Adrenal gland (tissue), 9 donors: ENCODE measurements at regions not wholly inside any gene's neighbourhood (a gene's known extent, or its start where the extent isn't known, plus 50 kb on each side); places are given as distances from the start of the nearest gene placed in this dataset.

Experiments
- DNase-seq, 7 donors: peaks; one replicate each; pipeline ENCODE4 v3.0.0-alpha.2; 2019 to 2020
- H3K27ac ChIP-seq, 5 donors: fragments of 200-600 bp; sonication (generic) in 4 of 5; 1 replicate in 3 of 5; 2 replicates in 2 of 5; pipeline versions ENCODE4 v1.5.1 to v1.8.0; 2016 to 2020; ENCODE audit warnings: mild to moderate bottlenecking in 1 of 5
- H3K27me3 ChIP-seq: fragments of 200-600 bp; 2 replicates; pipeline ENCODE4 v1.8.0; 2021
- H3K36me3 ChIP-seq, 2 donors: fragments of 200-600 bp; replicated peaks in 1 of 2; 1 replicate in 1 of 2; 2 replicates in 1 of 2; pipeline versions ENCODE4 v1.5.1 to v1.8.0; 2018 to 2022
- H3K4me1 ChIP-seq, 2 donors: fragments of 200-600 bp; replicated peaks in 1 of 2; 1 replicate in 1 of 2; 2 replicates in 1 of 2; pipeline versions ENCODE4 v1.5.1 to v1.8.0; 2018 to 2021
- H3K4me3 ChIP-seq, 4 donors: fragments of 200-600 bp; sonication (generic) in 3 of 4; one replicate each; pipeline ENCODE4 v1.5.1; 2016 to 2018
- H3K9me3 ChIP-seq, 3 donors: fragments of 200-600 bp; sonication (generic) in 1 of 3; replicated peaks in 1 of 3; 1 replicate in 2 of 3; 2 replicates in 1 of 3; pipeline versions ENCODE4 v1.5.1 to v1.8.0; 2016 to 2021
- CTCF ChIP-seq, 6 experiments: fragments of 450-650 bp in 4 of 6; fragments of 200-600 bp in 2 of 6; sonication (generic) in 1 of 6; IDR thresholded peaks; 1 replicate in 5 of 6; 2 replicates in 1 of 6; pipeline versions ENCODE4 v1.5.1 to v1.8.0; 2016 to 2021; ENCODE audit warnings: antibody characterized with exemption in 6 of 6, mild to moderate bottlenecking in 2 of 6, moderate library complexity in 1 of 6
- POLR2A ChIP-seq, 2 donors: fragments of 450-650 bp; IDR thresholded peaks; one replicate each; pipeline ENCODE4 v1.6.1; 2017; ENCODE audit warnings: antibody characterized with exemption in 2 of 2, mild to moderate bottlenecking in 2 of 2, moderate library complexity in 1 of 2
- WGBS, 4 donors: extraction: QIAGEN DNeasy Blood & Tissue Kit in 2 of 4; methylation state at CpG; one replicate each; pipeline versions ENCODE4 v1.1.5 to v1.1.7; 2013 to 2017; 5-methylcytosine and 5-hydroxymethylcytosine counted together
- intact Hi-C, 2 donors: fragments of 100-400 bp; cut with DNase I; formaldehyde crosslinking; loops; one replicate each; pipeline versions ENCODE4 v1.14.1 to v1.15.0; 2022 to 2023
- donor health status: healthy with polysubstance abuse.
- donor health status: Bipolar disorder and iron deficiency.
- donor health status: DM: yes; HTN: yes; CAD: no.
- donor health status: DM: no; HTN: no; CAD: no.
- donor health status: DM: no; HTN: no; CAD: no.

DNA sequence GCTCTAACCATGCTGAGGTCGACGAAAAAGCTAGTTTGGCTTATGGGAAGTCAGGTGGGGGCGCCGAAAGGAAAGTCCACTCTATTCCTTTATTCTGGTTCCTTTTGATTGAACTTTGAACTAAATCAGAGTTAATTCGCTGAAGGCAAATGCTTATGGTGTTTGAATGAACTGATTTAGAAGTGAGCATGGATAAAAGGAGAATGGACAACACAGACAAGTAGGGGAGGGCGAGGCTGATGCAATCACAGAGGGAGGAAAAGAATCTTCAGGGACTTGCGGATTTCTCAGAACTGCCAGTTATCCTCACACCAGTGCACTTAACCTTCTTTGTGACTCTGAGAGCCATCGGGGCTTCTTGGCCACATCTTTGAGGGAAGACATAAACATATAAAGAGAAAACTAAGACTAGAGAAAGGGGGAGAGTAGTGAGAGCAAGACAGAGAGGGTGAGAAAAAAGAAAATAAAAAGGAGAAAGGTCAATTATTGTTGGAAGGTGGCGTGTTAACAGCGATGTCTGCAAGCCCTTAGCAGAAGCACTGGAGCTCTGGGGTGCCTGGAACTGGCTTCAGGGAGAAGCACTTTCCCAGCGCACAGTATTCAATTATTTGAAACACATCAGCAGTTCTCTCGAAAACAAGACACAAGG is 59.2 kb downstream of the PABIR2 start:
- 63 to 80% (median 74%) methylated on average over 12 of the region's 12 CpGs for WGBS, 4 donors
- Histone ChIP-seq H3K4me3 (no peak overlapping the region), H3K9me3 (no peaks in the 10 kb centered on the region), H3K27me3 (peaks cover 18% of the 10 kb centered on the region), H3K27ac (no peak overlapping the region), H3K4me1 (peaks cover 0 to 3% of the 10 kb centered on the region in 2 donors), H3K36me3 (no peaks in the 10 kb centered on the region)
- DNase-seq, result no peak
- intact Hi-C loops, result no loop called here
- TF ChIP-seq CTCF (IDR thresholded peaks at IDR 0.05) (no peak), POLR2A (IDR thresholded peaks at IDR 0.05) (no peak)

- TF ChIP-seq POLR2A (IDR thresholded peaks at IDR 0.05), result no peak
- TF ChIP-seq CTCF (IDR thresholded peaks at IDR 0.05), result no peak
- no peaks in the 10 kb centered on the region for H3K9me3 ChIP-seq
- H3K27me3 ChIP-seq, result peaks cover 11% of the 10 kb centered on the region
- H3K27ac ChIP-seq, result no peak overlapping the region
- no peaks in the 10 kb centered on the region for H3K36me3 ChIP-seq
- H3K4me1 ChIP-seq, result peaks cover 0 to 3% of the 10 kb centered on the region in 2 donors
- intact Hi-C loops, result no loop called here
- peak in 1 of 7 donors; percentile 47 for DNase-seq
- WGBS, 4 donors, result 72 to 75% (median 74%) methylated on average over 3 to 6 of the region's 6 CpGs
- no peak overlapping the region for H3K4me3 ChIP-seq
These were observed 59.9 kb downstream of the PABIR2 start for GRCh38 chrX:134737061-134737460.

DNA sequence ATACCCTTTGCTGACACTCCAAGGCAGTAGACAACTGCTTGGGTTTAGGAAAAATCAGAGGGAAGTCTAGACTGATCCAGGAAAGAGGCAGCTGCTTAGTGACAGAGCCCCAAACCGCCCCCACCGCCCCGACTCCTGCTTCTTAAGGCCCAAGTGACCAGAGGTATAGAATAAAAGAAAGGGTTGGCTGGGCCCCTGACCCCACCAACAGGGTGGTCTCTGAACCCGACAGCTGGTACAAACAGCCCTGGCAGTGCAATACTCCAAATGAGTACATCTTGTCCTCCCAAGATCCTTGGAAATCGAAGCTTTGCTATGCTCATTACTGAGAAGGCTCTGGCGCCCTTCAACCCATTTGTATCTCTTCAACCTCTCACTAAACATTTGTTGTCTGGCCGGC is 60.6 kb downstream of the PABIR2 start:
- WGBS, 4 donors, result 77 to 84% (median 82%) methylated on average over 7 of the region's 7 CpGs
- Histone ChIP-seq H3K27me3 (peaks cover 10% of the 10 kb centered on the region), H3K36me3 (no peaks in the 10 kb centered on the region), H3K4me3 (no peak overlapping the region), H3K4me1 (peaks cover 0 to 3% of the 10 kb centered on the region in 2 donors), H3K27ac (no peak overlapping the region), H3K9me3 (no peaks in the 10 kb centered on the region)
- TF ChIP-seq CTCF (IDR thresholded peaks at IDR 0.05) (no peak), POLR2A (IDR thresholded peaks at IDR 0.05) (no peak)
- intact Hi-C loops, result no loop called here
- no peak for DNase-seq

DNA sequence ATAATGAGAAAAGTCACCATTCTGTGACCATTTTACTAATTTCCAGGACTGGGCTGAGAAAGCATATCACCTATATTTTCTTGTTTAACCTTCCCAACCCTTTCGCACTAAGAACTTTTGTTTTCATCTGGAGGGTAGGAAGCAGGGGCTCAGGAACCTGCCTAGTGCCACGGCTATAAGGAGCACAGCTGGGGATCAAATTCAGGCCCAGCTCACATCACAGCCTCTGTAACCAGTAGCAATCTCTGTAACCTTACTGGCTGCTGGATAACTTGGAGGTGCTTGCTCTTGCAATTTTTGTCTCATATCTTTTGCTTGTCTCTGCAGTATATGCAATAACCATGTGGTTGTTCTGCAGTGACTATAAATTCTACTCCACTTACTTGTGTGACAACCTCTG is 62.0 kb downstream of the PABIR2 start:
- no peaks in the 10 kb centered on the region for H3K9me3 ChIP-seq
- H3K4me1 ChIP-seq, result peaks cover 0 to 3% of the 10 kb centered on the region in 2 donors
- 70 to 97% (median 89%) methylated on average over 2 of the region's 2 CpGs for WGBS, 4 donors
- no peaks in the 10 kb centered on the region for H3K36me3 ChIP-seq
- H3K27me3 ChIP-seq, result peaks cover 6% of the 10 kb centered on the region
- H3K27ac ChIP-seq, result no peak overlapping the region
- intact Hi-C loops, result no loop called here
- no peak overlapping the region for H3K4me3 ChIP-seq
- TF ChIP-seq POLR2A (IDR thresholded peaks at IDR 0.05), result no peak
- TF ChIP-seq CTCF (IDR thresholded peaks at IDR 0.05), result no peak
- DNase-seq, result no peak
